HepG2 (cell line): ENCODE measurements at regions not wholly inside any gene's neighbourhood (a gene's known extent, or its start where the extent isn't known, plus 50 kb on each side); places are given as distances from the start of the nearest gene placed in this dataset.
A peak's percentile ranks its signal among the peaks of the same experiment; 100 is the strongest.

ENCODE experiments used
- CBX5 ChIP-seq: sonication (generic); formaldehyde crosslinking; IDR thresholded peaks from 2 replicates; pipeline ENCODE4 v1.4.0; 2020; ENCODE audit warnings: missing genetic modification reagents, borderline replicate concordance
- HDAC6 ChIP-seq: fragments of 200-600 bp; sonication (generic); IDR thresholded peaks from 2 replicates; pipeline ENCODE4 v1.7.0; 2017; ENCODE audit warnings: mild to moderate bottlenecking, antibody characterized with exemption, low read length, low read depth
- HIVEP1 ChIP-seq: sonication (generic); formaldehyde crosslinking; IDR thresholded peaks from 2 replicates; pipeline ENCODE4 v1.4.0; 2020; ENCODE audit warnings: mild to moderate bottlenecking, missing genetic modification reagents
- HOXD1 ChIP-seq: sonication (generic); formaldehyde crosslinking; IDR thresholded peaks from 2 replicates; pipeline ENCODE4 v1.5.0; 2020; ENCODE audit warnings: missing genetic modification reagents
- MXI1 ChIP-seq: IDR thresholded peaks from 3 replicates; pipeline ENCODE4 v1.6.1; 2012; ENCODE audit warnings: low read depth, low read length, inconsistent platforms, borderline replicate concordance
- MZF1 ChIP-seq: sonication (generic); formaldehyde crosslinking; IDR thresholded peaks from 2 replicates; pipeline ENCODE4 v1.8.1; 2023; ENCODE audit warnings: mild to moderate bottlenecking, missing genetic modification reagents, borderline replicate concordance
- NCOR1 ChIP-seq: fragments of 200-600 bp; sonication (generic); IDR thresholded peaks from 2 replicates; pipeline ENCODE4 v1.7.0; 2017; ENCODE audit warnings: antibody characterized with exemption, low read length, borderline replicate concordance
- SP140L ChIP-seq: sonication (generic); formaldehyde crosslinking; IDR thresholded peaks from 2 replicates; pipeline ENCODE4 v1.4.0; 2020; ENCODE audit warnings: missing genetic modification reagents, borderline replicate concordance
- ZBTB7B ChIP-seq: sonication (generic); formaldehyde crosslinking; IDR thresholded peaks from 2 replicates; pipeline ENCODE4 v1.4.0; 2020; ENCODE audit warnings: missing genetic modification reagents
- ZC3H4 ChIP-seq: sonication (generic); formaldehyde crosslinking; IDR thresholded peaks from 2 replicates; pipeline ENCODE4 v1.4.0; 2020; ENCODE audit warnings: missing genetic modification reagents, borderline replicate concordance
- ZIK1 ChIP-seq: sonication (generic); formaldehyde crosslinking; IDR thresholded peaks from 2 replicates; pipeline ENCODE4 v1.5.0; 2020; ENCODE audit warnings: mild to moderate bottlenecking, low read depth, missing genetic modification reagents, borderline replicate concordance
- ZNF121 ChIP-seq: sonication (generic); formaldehyde crosslinking; IDR thresholded peaks from 2 replicates; pipeline ENCODE4 v1.5.0; 2020; ENCODE audit warnings: mild to moderate bottlenecking, missing genetic modification reagents
- ZNF512B ChIP-seq: sonication (generic); formaldehyde crosslinking; IDR thresholded peaks from 2 replicates; pipeline ENCODE4 v1.5.1; 2020; ENCODE audit warnings: missing genetic modification reagents, mild to moderate bottlenecking, borderline replicate concordance
- ZNF543 ChIP-seq: sonication (generic); formaldehyde crosslinking; IDR thresholded peaks from 2 replicates; pipeline ENCODE4 v1.4.0; 2020; ENCODE audit warnings: mild to moderate bottlenecking, missing genetic modification reagents
- ZNF609 ChIP-seq: sonication (generic); formaldehyde crosslinking; IDR thresholded peaks from 2 replicates; pipeline ENCODE4 v1.4.0; 2020; ENCODE audit warnings: mild to moderate bottlenecking, missing genetic modification reagents, borderline replicate concordance
- ZNF678 ChIP-seq: sonication (generic); formaldehyde crosslinking; IDR thresholded peaks from 2 replicates; pipeline ENCODE4 v1.4.0; 2020; ENCODE audit warnings: mild to moderate bottlenecking, missing genetic modification reagents
- ZNF710 ChIP-seq: sonication (generic); formaldehyde crosslinking; IDR thresholded peaks from 2 replicates; pipeline ENCODE4 v1.5.0; 2020; ENCODE audit warnings: mild to moderate bottlenecking, missing genetic modification reagents, borderline replicate concordance
- ZSCAN5A ChIP-seq: sonication (generic); formaldehyde crosslinking; IDR thresholded peaks from 2 replicates; pipeline ENCODE4 v1.8.0; 2022; ENCODE audit warnings: mild to moderate bottlenecking, missing genetic modification reagents, borderline replicate concordance

GRCh38 chr20:50292591-50293283 lies 102.1 kb downstream of the CEBPB start (continued):
- TF ChIP-seq ZNF710, result peak; percentile 87
- peak; percentile 96; the same call in 1 of the 2 replicates for TF ChIP-seq SP140L (CRISPR knock-in tag)
- TF ChIP-seq MXI1, result peak; percentile 93; the same call in 2 of the 3 replicates
- TF ChIP-seq ZSCAN5A (CRISPR knock-in tag), result peak; percentile 92; the same call in 1 of the 2 replicates
- peak; percentile 99 for TF ChIP-seq ZNF543 (CRISPR knock-in tag)
- TF ChIP-seq ZNF121 (CRISPR knock-in tag), result peak; percentile 84
- peak; percentile 100 for TF ChIP-seq ZBTB7B (CRISPR knock-in tag)
- peak; percentile 100 for TF ChIP-seq HIVEP1 (CRISPR knock-in tag)
- TF ChIP-seq NCOR1, result peak; percentile 95
- peak; percentile 96; the same call in 1 of the 2 replicates for TF ChIP-seq ZIK1 (CRISPR knock-in tag)
- peak; percentile 96 for TF ChIP-seq ZNF609 (CRISPR knock-in tag)
- TF ChIP-seq ZNF678 (CRISPR knock-in tag), result peak; percentile 89; the same call in 1 of the 2 replicates
- TF ChIP-seq ZNF512B (CRISPR knock-in tag), result no peak
- no peak for TF ChIP-seq HDAC6
- peak; percentile 97; the same call in 1 of the 2 replicates for TF ChIP-seq CBX5 (CRISPR knock-in tag)
- TF ChIP-seq ZC3H4 (CRISPR knock-in tag), result no peak; the same call in 1 of the 2 replicates
- 0 out of 2 replicates have a peak, but pooled peaks have one; percentile 75 for TF ChIP-seq MZF1
- peak; percentile 97 for TF ChIP-seq HOXD1 (CRISPR knock-in tag)
